ENCODE measurements at regions not wholly inside any gene's neighbourhood (a gene's known extent, or its start where the extent isn't known, plus 50 kb on each side); places are given as distances from the start of the nearest gene placed in this dataset.
"Not testable (repeated sequence)": the region's sequence is repeated elsewhere in the genome, so short reads cannot be mapped to it uniquely, and the experiment has no call there.

DNA sequence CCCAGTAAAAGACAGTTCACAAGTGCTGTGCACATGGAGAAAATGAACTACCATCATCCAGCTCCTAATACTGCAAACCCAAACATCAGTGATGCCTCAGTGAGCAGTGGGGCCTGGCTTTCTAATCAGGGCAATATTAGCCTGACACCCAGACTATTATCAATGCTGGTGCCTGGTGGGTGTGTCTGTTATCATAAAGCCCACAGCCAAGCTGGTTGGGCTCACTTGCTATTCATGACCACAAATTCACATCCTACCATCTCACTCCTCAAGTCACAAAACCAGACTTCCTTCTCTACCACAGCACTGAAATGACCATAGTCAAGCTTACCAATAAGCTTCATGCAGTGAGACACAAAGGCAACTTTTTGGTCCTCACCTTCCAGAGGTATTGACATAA lies 180.8 kb upstream of the PLN start:
- no peak for DNase-seq

DNA sequence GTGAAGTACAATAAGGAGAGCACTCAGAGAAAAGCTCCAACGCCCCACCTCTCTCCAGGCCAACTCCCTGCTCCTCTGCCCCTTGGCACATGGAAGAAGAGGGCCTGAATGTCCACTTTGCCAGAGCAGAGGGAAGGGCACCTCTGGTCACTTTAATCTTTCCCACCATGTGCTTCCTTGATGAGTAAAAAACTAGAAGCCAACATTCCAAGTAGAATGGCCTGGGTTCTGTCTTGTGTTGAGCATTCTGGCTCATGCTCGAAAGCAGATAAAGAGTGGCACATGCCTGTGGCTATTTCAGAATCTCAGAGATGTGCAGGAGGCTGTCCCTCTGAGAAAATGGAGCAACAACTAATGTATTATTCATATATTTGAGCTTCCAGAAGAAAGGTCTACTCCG lies 177.4 kb upstream of the PLN start:
- DNase-seq: no peak

DNA sequence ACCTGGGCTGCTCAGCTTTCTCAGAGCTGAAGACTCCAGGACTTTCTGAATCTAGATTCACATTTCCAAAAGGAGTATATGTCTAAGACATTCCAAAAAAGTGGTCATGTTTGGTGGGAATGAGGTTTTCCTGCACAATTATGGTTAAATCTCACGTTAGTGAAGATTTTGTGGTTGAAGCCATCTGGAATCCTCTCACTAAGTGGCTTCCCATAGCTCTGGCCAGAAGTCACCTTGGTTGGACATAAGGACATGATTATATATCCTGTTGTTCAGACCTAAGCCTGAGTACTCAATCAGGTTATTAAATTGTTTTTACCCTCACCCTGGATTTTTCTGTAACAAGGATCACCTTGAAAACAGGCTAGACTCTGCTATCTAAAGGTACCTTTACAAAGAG lies 176.1 kb upstream of the PLN start:
- DNase-seq: peak; percentile 5

DNA sequence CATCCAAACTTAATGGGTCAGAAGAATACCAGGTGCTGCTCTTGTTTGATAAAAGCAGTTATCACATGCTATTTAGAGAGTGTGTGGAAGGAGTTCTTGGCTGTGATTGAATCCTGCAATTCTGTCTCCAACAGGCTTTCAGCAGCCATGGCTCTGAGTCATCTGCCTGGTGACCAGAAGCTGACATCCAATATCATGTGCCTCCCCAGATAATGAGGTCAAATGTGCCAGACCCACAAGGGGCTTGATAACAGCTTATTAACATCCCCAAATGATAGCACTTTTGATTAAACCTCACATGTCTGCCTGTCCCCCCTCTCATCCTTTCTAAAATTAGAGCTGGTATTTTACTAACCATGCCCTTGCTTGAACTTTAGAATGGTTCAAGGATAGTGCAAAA lies 175.7 kb upstream of the PLN start:
- DNase-seq: peak; percentile 5

DNA sequence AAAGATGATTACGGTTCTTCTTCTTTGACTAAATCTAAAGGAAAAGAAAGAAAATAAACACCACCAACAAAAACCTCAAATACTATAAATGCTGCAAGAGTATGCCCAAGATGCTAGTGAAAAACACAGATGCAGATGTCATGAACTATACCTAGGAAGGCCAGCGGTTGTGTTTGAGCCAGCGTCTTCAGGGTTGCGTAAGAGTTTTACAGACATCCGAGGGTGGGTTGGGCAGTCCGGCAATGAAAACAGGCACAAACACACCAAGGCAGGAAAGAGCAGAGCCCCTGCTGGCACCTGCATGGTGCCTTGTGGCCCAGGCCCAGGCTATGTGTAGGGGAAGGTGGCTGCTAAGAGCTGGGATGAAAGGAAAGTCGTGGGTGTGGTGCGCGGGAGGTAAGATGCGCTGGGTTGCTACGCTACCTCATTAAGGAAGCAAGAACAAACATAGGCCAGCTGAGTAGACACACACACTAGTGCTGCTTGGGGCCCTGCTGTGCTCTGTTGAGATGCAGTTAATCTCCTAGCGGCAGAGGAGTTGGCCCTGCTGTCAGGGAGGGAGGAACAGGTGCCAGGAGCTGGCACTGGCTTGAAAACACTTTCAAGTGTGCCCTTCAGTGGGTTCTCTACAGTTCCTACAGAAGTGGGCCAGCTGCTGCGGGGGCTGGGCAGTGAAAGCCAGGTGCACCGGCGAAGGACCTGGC lies 170.2 kb upstream of the PLN start:
- peak; percentile 89 for DNase-seq

DNA sequence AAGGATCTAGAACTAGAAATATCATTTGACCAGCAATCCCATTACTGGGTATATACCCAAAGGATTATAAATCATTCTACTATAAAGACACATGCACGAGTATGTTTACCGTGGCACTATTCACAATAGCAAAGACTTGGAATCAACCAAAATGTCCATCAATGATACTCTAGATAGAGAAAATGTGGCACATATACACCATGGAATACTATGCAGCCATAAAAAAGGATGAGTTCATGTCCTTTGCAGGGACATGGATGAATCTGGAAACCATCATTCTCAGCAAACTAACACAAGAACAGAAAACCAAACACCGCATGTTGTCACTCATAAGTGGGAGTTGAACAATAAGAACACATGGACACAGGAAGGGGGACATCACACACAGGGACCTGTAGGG lies 167.5 kb upstream of the PLN start:
- not testable (repeated sequence) for DNase-seq

DNA sequence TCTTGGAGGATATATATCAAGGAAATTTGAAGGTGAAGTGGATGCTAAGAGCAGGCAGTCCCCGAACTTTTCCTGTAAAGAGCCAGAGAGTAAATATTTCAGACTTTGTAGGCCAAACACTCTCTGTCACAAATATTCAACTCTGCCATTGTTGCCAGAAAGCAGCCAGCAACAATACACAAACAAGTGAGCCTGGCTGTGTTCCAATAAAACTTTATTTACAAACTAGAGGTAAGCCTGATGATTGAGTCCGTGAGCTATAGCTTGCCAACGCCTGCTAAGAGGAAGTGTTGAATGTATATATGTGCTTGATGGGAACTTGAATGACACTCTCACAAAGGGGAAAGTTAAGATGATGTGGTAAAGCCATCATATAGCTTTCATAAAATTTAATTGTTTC lies 166.0 kb upstream of the PLN start:
- no peak for DNase-seq

DNA sequence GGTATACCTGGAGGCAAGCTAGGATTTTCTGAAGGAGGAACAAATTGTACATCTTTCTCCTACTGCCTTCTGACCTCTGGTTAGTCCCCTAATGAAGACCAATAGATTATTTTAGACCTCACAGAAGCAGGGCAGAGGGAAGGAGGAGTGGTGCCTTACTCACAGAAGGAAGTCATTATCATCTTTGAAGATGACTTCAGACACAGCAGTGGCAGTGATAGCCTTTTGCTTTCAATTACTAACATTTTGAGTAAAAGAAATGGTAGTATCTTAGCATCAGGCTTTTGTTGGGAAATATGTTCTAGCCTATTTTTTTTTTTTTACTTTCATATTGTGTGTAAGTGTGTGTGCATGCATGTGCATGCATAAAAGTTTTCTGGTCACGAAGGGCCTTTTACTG lies 164.2 kb upstream of the PLN start:
- no peak for DNase-seq

DNA sequence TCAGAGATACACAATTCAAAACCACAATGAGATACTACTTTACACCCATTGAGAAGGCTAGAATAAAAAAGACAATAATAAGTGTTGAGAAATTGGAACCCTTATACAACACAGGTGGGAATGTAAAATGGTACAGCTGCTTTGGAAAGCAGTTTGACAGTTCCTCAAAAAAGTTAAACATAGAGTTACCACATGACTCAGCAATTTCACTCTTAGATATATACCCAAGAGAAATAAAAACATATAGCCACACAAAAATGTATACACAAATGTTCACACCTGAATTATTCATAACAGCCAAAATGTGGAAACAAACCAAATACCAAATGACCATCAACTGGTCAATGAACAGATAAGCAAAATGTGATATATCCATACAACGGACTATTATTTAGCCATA lies 161.1 kb upstream of the PLN start:
- DNase-seq: no peak

DNA sequence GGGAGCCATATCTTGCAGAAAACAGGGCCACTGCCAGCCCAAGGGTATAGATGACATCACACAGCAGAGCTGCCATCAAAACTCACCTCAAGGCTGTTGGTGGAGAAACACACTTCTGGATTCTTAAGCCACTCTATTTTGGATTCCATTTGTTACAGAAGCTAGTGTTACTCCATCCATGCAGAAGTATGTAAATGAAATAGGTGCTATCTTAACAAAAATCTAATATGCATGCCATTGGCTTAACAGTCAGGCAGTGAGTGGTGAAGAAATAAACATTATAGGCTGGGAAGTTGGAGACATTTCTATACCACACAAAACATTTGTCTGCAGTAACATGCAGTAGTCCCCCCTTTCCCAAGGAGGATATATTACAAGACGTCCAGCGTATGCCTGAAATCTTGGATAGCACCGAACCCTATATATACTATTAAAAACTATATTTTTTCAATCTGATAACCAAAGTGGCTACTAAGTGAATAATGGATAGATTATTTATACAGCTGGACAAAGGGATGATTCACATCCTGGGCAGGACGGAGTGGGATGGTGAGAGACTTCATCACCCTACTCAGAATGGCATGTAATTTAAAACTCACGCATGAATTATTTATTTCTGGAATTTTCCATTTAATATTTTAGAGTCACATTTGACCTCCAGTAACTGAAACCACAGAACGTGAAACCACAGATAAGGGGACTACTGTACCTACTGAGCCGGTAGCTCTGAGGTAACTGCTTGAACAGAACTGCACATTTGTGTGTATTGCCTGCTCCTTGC lies 160.0 kb upstream of the PLN start:
- DNase-seq: no peak

DNA sequence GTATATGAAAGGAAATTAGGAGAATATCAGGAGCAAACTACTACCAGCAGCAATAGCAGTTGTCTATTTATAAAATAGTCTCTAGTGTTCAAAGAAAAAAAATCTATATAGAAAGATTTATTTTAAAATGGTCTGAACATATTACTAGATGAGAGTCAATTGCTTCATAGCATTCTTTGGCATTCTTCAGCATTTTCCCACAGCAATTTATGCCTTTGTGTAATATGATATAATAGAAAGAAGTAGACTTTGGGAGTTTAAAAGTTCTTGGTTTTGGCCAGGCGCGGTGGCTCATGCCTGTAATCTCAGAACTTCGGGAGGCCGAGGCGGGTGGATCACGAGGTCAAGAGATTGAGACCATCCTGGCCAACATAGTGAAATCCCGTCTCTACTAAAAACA lies 157.0 kb upstream of the PLN start:
- no peak for DNase-seq

DNA sequence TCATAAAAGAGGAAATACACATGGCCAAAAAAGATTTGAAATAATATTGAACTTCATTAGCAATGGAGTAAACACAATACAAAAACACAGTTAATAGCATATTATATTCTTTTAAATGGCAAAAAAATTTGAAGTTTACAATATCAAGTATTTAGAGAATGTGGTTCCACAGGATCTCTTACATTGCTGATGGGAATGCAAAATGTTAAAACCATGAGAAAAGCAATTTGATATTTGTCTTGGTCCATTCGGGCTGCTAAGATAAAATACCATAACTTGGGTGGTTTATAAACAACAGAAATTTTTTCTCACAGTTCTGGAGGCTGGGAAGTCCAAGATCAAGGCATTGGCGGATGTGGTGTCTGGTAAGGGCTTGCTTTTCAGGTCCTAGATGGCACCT lies 154.0 kb upstream of the PLN start:
- DNase-seq: no peak

DNA sequence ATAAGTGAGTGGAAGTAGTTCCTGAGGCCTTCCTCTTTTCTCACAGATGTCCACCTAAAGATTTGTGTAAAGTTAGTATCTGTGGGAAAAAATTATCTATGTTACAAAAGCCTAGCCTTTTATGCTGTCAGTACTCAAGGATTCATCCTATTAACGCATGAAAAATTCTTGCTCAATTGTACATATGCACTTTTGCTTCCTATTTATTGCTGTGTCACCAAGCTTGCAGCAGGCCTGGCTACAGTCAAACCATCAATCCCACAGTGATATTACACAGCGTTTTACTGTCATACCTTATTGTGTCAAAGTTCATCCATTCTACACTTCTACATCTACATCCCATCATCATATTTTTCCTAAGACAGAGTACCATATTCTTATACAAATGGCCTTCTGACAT lies 151.1 kb upstream of the PLN start:
- no peak for DNase-seq

DNA sequence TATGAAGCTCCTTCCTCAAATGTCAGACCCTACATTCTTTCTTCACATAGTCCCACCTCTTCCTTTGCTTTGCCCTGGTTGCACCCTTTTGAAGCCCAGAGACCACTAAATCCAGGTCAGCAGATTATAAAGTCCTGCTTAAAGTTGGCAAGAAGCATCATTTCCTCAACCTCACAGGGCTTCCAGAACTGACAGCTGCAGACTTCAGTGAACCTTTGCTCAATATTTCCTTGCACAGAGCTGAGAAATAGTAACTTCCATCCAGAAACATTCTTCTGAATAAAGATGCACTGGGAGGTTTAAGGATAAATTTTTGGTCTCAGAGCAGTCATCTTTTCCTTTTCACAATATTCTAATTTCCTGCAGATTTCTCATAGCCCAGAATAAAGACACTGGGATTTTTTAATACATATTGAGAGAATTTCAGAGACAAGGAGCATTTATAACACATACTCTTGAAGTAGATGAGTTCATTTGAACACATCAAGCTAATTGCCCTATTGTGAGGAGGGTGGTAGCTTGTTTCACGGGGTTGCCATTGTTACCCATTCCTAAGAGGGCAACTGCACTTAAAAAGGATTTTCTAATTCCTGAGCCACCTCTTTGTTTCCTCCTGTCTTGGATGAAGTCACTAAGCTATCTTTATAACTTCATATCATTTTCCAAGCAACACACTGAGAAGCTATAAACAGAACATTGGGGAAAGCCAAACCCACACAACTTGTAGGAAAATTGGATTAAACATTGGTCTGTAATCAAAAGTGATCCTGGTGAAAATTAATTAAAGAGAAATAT lies 150.2 kb upstream of the PLN start:
- DNase-seq: no peak

DNA sequence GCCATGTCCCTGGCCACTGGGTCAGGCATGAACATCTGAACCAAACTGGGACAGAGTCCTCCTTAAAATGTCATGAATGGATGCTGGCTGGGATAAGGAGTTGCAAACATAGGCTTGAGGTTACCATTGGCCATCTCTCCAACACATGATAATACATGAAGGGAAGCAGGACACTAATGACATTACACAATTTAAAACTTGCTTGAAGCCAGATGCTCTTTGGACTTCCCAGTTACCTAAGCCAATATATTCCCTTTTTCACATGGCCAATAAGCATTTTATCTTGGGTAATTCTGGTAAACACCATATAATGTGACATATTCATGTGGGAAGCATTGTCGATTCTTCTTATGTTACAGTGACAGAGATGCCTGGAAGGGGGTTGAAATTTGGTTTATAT lies 148.0 kb upstream of the PLN start:
- DNase-seq: no peak

DNA sequence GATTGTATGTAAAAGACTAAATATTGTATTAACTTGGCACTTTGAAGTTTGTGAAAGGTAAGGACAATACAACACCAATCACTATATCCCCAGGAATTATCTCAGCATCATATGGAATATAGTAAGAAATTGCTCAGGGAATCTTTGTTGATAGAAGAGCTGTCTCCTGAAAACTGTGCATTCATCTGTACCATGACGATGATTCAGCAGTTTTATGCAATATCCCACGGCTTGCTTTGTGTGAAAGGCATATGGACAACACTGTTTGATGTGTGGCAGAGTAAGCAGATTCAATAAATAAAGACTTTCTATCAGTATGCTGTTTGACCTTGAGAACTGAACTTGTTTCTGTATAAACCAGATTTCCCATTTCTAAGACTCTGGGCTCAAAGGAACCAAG lies 147.5 kb upstream of the PLN start:
- no peak for DNase-seq

DNA sequence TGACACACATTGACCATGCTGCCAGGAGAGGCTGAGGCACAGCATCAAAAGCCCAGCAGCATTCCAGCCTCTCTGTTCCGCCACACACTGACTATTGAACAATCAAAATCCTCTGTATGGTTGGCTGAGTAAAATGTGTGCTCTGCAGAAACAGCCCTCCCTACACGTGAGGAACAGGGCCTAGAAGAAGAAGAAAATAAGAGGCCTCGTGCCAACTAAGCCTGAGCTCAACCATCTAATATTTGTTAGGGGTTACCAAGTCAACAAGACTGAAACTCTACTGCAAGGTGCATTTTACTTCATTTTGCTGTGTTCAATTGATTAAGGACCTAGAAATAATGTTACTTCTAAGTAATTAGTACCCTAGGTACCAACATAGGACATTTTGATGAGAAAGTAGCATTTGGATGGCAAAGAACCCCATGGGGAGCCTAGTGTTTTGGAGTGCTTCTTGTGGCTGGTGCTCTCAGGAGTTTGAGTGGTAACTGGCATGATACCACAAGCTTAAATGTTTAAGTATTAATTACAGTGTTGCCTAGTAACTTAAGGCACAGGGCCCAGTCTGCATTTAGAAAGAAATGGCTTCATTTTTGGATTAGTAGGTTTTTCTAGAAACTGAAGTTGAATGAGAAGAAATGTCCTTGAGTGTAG lies 146.6 kb upstream of the PLN start:
- no peak for DNase-seq

DNA sequence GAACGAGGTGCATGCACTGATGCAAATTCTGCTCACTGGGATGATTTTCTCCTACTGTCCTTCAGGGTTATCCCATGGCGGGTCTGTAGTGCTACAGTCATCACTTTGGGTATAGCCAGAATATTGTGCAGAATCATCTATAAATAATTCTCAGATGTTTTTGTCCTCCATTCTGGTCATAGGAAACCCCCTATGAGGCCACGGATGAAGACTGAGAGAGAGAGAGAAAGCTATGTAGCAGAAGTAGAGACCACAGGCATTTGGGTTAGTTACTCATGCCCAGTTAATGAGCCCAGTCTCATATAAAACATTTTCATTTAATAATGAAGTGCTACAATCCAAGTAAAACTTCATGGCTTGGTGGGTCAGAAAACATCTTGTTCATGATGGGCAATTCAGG lies 145.1 kb upstream of the PLN start:
- DNase-seq: no peak

DNA sequence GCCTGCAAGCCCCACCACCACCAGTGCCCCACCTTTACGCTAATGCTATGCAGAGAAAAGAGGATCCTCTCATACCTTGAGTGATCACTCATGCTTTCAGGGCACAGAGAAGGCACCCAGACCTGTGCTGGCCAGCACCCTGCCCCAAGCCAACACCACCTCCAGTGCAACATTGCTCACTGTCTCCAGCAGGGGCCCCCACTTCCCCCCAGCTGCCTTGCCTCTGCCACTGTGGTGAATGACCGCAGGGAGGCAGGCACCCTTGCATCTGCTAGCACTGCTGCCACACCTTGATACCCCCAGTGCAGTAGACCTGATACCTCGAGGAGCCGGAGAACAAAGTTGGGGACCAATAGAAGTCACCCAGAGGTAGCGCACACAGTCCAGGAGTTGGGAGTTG lies 139.2 kb upstream of the PLN start:
- DNase-seq: no peak

DNA sequence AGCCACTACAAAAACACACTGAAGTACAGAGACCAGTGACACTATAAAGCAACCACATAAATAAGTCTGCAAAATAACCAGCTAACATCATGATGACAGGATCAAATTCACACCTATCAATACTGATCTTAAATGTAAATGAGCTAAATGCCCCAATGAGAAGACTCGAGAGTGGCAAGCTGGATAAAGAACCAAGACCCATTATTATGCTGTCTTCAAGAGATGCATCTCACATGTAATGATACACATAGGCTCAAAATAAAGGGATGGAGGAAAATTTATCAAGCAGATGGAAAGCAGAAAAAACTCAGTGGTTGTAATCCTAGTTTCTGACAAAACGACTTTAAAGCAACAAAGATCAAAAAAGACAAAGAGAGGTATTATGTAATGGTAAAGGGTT lies 138.1 kb upstream of the PLN start:
- no peak for DNase-seq
